GM18505 (cell line): ENCODE measurements at regions not wholly inside any gene's neighbourhood (a gene's known extent, or its start where the extent isn't known, plus 50 kb on each side); places are given as distances from the start of the nearest gene placed in this dataset.
A peak's percentile ranks its signal among the peaks of the same experiment; 100 is the strongest.

ENCODE experiments used
- ATAC-seq: cut with Tn5 transposase; IDR thresholded peaks from one replicate; pipeline ENCODE4 v1.9.1; 2021; ENCODE audit not compliant: unreplicated experiment
- POLR2A ChIP-seq: IDR thresholded peaks from 4 replicates; pipeline ENCODE4 v1.6.1; 2011; ENCODE audit warnings: borderline replicate concordance; ENCODE audit not compliant: insufficient read depth, insufficient read length; ENCODE audit errors: extremely low read depth

- no peak for TF ChIP-seq POLR2A
- no peak for ATAC-seq
These were observed 200.2 kb upstream of the TARS1 start for GRCh38 chr5:33240558-33240957.

- ATAC-seq, result peak; percentile 76
- no peak for TF ChIP-seq POLR2A
These were observed 199.0 kb upstream of the TARS1 start for GRCh38 chr5:33241802-33242201.

GRCh38 chr5:33242277-33242676 is 198.5 kb upstream of the TARS1 start:
- TF ChIP-seq POLR2A, result no peak
- no peak for ATAC-seq

- no peak for TF ChIP-seq POLR2A
These were observed 196.2 kb upstream of the TARS1 start for GRCh38 chr5:33244441-33245150.

GRCh38 chr5:33254579-33254978 is 186.2 kb upstream of the TARS1 start:
- no peak for ATAC-seq
- TF ChIP-seq POLR2A, result no peak

More at GRCh38 chr5:33244441-33245150, 196.2 kb upstream of the TARS1 start:
- no peak for ATAC-seq

- no peak for ATAC-seq
- TF ChIP-seq POLR2A, result no peak
These were observed 182.8 kb upstream of the TARS1 start for GRCh38 chr5:33257807-33258429.

GRCh38 chr5:33258553-33258952 is 182.2 kb upstream of the TARS1 start:
- TF ChIP-seq POLR2A, result no peak
- no peak for ATAC-seq

- ATAC-seq, result no peak
These were observed 180.7 kb upstream of the TARS1 start for GRCh38 chr5:33260098-33260497.

GRCh38 chr5:33261305-33261704 is 179.5 kb upstream of the TARS1 start:
- no peak for TF ChIP-seq POLR2A
- ATAC-seq, result no peak

More at GRCh38 chr5:33260098-33260497, 180.7 kb upstream of the TARS1 start:
- TF ChIP-seq POLR2A, result no peak

- TF ChIP-seq POLR2A, result no peak
- ATAC-seq, result no peak
These were observed 179.0 kb upstream of the TARS1 start for GRCh38 chr5:33261747-33262146.

- no peak for ATAC-seq
- no peak for TF ChIP-seq POLR2A
These were observed 173.0 kb upstream of the TARS1 start for GRCh38 chr5:33267801-33268200.

GRCh38 chr5:33268374-33268773 is 172.4 kb upstream of the TARS1 start:
- ATAC-seq, result no peak
- no peak for TF ChIP-seq POLR2A

- TF ChIP-seq POLR2A, result no peak
- ATAC-seq, result no peak
These were observed 170.1 kb upstream of the TARS1 start for GRCh38 chr5:33270671-33271070.

- no peak for TF ChIP-seq POLR2A
- no peak for ATAC-seq
These were observed 169.2 kb upstream of the TARS1 start for GRCh38 chr5:33271606-33272005.
